ENCODE measurements at regions not wholly inside any gene's neighbourhood (a gene's known extent, or its start where the extent isn't known, plus 50 kb on each side); places are given as distances from the start of the nearest gene placed in this dataset.
"Not testable (repeated sequence)": the region's sequence is repeated elsewhere in the genome, so short reads cannot be mapped to it uniquely, and the experiment has no call there.

GRCh38 chrX:40414335-40414734 is 166.4 kb upstream of the ATP6AP2 start:
- DNase-seq (ENCODE audit: low read depth in 2 of 2) = no peak

- no peak for DNase-seq (ENCODE audit: low read depth in 2 of 2)
Measured at GRCh38 chrX:40411340-40412111, 169.2 kb upstream of the ATP6AP2 start.

GRCh38 chrX:40410859-40411258 is 169.9 kb upstream of the ATP6AP2 start:
- DNase-seq (ENCODE audit: low read depth in 2 of 2) = no peak

- DNase-seq (ENCODE audit: low read depth in 2 of 2) = no peak
Measured at GRCh38 chrX:40406330-40406859, 174.4 kb upstream of the ATP6AP2 start.

GRCh38 chrX:40405399-40405798 is 175.4 kb upstream of the ATP6AP2 start:
- no peak for DNase-seq (ENCODE audit: low read depth in 2 of 2)

GRCh38 chrX:40403757-40404156 is 177.0 kb upstream of the ATP6AP2 start:
- no peak for DNase-seq (ENCODE audit: low read depth in 2 of 2)

- no peak for DNase-seq (ENCODE audit: low read depth in 2 of 2)
Measured at GRCh38 chrX:40402831-40403533, 177.8 kb upstream of the ATP6AP2 start.

DNA sequence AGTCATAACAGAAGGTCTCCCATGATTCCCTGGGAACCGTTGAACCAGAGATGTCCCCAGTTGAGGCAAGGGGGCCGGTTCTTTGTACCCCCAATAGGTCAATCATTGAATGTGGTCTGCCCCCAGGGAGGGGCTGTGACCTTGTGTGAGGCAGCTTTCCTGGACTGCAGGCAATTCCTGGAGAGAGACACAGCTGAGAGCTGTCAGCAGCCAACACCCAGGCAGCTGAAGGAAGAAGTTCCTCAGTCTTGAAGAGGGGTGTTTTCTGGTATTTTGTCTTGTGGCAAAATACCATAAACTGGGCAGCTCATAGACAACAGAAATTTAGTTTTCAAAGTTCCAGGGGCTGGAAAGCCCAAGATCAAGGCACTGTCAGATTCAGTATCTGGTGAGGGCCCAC is 185.7 kb upstream of the ATP6AP2 start:
- DNase-seq (ENCODE audit: low read depth in 2 of 2) = no peak

DNA sequence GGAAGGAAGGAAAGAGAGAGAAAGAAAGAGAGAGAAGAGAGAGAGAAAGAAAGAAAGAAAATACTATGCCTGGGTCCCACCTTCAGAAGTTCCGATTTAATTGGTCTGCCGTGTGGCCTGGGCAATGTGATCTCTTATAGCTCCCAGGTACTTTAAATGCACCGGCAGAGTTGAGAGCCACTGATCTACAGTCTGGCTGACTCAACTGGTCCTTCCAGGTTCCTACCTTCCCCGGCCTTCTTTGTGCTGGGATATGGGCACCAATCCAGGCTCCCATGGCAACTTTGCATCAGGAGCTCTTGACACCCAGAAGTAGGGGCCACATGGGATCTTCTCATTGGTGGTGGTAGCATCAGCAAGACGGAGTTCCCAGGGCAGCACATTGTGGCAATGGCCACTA is 186.5 kb upstream of the ATP6AP2 start:
- DNase-seq (ENCODE audit: low read depth in 2 of 2) = no peak

DNA sequence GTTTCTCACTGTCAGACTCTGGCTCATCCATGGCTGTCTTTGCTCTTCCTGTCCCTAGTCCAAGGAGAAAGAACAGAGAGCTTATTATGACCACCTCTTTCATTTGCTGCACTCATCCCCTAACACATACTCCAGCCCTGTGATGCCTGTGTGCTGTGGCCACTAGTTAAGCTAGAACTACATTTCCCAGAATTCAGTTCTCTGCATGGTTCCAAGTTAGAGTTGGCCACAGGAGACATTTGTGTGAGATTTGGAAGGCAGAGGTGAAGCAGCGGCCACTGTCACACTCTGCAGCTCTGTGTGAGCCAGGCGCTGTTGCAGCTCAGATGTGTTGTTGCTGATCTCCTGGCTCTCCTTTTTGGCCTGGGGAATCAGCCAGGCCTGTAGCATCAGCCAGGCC is 188.2 kb upstream of the ATP6AP2 start:
- DNase-seq (ENCODE audit: low read depth in 2 of 2) = no peak

DNA sequence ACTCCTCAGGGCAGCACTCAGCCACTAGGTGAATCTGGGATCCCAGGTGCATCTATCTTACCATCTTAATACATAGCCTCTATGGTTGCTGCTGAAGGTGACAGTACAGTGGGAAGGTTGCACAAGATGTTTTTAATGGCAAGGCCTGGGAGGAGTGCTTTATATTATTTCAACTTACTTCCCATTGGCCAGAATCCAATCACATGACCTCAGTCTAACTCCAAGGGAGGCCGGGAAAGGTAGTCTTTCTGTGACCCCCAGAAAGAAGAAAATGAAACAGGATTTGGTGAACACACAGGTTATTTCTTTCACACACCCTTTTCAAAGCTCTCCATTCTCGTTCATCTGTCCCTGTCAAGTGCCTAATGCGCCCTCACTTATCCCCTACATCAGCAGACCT is 189.1 kb upstream of the ATP6AP2 start:
- no peak for DNase-seq (ENCODE audit: low read depth in 2 of 2)

- DNase-seq (ENCODE audit: low read depth in 2 of 2) = no peak
Measured at GRCh38 chrX:40389555-40389954, 191.2 kb upstream of the ATP6AP2 start.

GRCh38 chrX:40388441-40388840 is 192.3 kb upstream of the ATP6AP2 start:
- DNase-seq (ENCODE audit: low read depth in 2 of 2) = no peak

- DNase-seq (ENCODE audit: low read depth in 2 of 2) = not testable (repeated sequence)
Measured at GRCh38 chrX:40387869-40388268, 192.9 kb upstream of the ATP6AP2 start.

- not testable (repeated sequence) for DNase-seq (ENCODE audit: low read depth in 2 of 2)
Measured at GRCh38 chrX:40387311-40387710, 193.5 kb upstream of the ATP6AP2 start.

GRCh38 chrX:40385682-40386081 is 195.1 kb upstream of the ATP6AP2 start:
- DNase-seq (ENCODE audit: low read depth in 2 of 2) = no peak

GRCh38 chrX:40385256-40385655 is 195.5 kb upstream of the ATP6AP2 start:
- DNase-seq (ENCODE audit: low read depth in 2 of 2) = no peak

GRCh38 chrX:40383969-40384368 is 196.8 kb upstream of the ATP6AP2 start:
- no peak for DNase-seq (ENCODE audit: low read depth in 2 of 2)

DNA sequence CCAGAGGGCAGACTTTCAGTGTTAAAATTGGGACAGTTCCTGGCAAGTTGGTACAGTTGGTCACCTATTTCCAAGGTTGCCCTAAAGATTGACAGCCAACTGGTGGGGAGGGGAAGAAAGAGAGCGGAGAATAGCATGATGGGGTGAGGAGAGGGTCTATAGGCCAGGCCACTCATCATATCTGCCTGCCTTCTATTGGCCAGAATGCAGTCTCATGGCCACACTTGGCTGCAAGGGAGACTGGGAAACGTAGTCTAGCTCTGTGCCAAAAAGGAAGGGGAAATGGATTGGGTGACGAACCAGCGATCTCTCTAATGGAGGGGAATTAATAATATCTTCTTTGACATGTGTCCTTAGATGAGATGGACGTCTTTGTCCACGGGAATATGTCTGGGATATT is 197.4 kb upstream of the ATP6AP2 start:
- no peak for DNase-seq (ENCODE audit: low read depth in 2 of 2)

DNA sequence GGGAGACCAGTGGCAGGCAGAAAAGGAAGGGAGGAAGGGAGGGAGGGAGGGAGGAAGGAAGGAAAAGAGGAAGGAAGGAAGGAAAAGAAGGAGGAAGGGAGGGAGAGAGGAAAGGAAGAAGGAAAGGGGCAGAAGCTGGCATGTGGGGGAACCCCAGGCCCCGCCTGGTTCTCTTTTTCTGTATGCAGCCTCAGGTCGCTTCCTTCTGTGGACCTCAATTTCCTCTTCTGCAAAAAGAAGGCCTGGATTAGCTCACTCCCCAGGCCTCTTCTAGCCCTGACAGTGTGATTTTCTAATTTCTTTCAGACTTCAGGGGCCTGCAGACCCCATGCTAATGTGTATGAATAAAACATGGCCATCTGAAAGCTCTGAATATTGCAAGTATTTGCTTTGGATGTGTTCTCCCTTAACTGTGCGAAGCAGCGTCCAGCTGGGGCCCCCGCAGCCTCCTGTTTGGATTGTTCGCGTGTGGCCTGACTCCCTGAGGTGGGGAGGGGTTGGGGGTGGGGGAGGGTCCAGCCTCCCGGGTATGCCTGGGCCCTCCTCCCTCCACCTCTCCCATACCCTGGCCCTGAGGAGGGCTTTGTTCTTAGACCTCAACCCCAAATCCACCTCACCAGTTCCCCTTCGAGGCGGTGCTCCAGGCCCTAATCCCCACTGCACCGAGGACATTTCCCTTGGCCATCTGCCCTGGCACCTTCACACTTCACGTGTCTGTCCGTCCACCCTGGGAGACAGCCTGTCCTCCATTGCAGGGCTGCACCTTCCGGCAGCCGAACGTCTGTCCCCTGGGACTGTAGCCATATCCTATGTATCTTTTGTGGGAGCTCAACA is 199.9 kb upstream of the ATP6AP2 start:
- DNase-seq (ENCODE audit: low read depth in 2 of 2) = no peak

DNA sequence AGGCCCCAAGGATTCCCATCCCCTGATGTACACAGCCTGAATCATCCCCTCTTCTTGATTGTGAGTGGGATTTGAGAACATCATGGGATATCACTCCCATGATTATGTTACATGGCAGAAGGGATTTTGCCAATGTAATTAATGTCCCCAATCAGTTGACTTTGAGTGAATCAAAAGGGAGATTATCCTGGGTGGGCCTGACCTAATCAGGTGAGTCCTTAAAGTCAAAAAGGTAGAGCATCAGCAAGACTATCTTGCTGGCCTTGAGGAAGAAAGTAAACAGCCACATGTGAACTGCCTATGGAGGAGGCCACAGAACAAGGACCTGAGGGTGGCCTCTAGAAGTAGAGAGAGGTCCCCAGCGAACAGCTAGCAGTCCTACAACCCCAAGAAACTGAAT is 203.1 kb upstream of the ATP6AP2 start:
- no peak for DNase-seq (ENCODE audit: low read depth in 2 of 2)

- no peak for DNase-seq (ENCODE audit: low read depth in 2 of 2)
Measured at GRCh38 chrX:40374486-40374885, 206.3 kb upstream of the ATP6AP2 start.

All from stimulated activated CD8-positive, alpha-beta memory T cell treated with anti-CD3 and anti-CD28 coated beads, Interleukin-2, amount 100 ng/mL, for 1 hour (primary cell).